Naive thymus-derived CD4-positive, alpha-beta T cell (primary cell): ENCODE measurements at regions not wholly inside any gene's neighbourhood (a gene's known extent, or its start where the extent isn't known, plus 50 kb on each side); places are given as distances from the start of the nearest gene placed in this dataset.
A peak's percentile ranks its signal among the peaks of the same experiment; 100 is the strongest.

ENCODE experiments used
- ATAC-seq: fragments of 150-1000 bp; cut with Tn5 transposase; 2 replicates; pipeline ENCODE4 v1.10.0; 2021; ENCODE audit warnings: mild to moderate bottlenecking, moderate library complexity
- CTCF ChIA-PET: fragments of 350-600 bp; sonication (Branson Sonifier 250); formaldehyde crosslinking; loops from one replicate; lab custom pipeline; 2021; ENCODE audit warnings: antibody characterized with exemption; lab: Charles Lee
- POLR2A ChIA-PET: fragments of 350-600 bp; sonication (Branson Sonifier 250); formaldehyde crosslinking; loops from one replicate; lab custom pipeline; 2021; ENCODE audit warnings: antibody characterized with exemption, inconsistent platforms; lab: Charles Lee
- DNase-seq, 9 donors: peaks; one replicate each; pipeline versions ENCODE4 v3.0.0 to v3.0.0-alpha.2; 2020 to 2022; ENCODE audit warnings: mixed read lengths in 1 of 9
- H3K27ac ChIP-seq: one replicate; pipeline ENCODE4 v1.7.0; 2013; ENCODE audit warnings: mild to moderate bottlenecking, low read depth, low read length, moderate library complexity
- H3K27me3 ChIP-seq, 2 donors: one replicate each; pipeline ENCODE4 v1.7.0; 2013; ENCODE audit warnings: low read length in 2 of 2, mild to moderate bottlenecking in 2 of 2, moderate library complexity in 2 of 2; ENCODE audit not compliant: control insufficient read depth in 2 of 2, insufficient read depth in 2 of 2
- H3K36me3 ChIP-seq, 3 experiments: 1 replicate in 2 of 3; 2 replicates in 1 of 3; pipeline ENCODE4 v1.7.0; 2013; ENCODE audit warnings: low read length in 3 of 3, mild to moderate bottlenecking in 3 of 3, moderate library complexity in 1 of 3; ENCODE audit not compliant: insufficient read depth in 3 of 3, control insufficient read depth in 2 of 3
- H3K4me1 ChIP-seq, 2 donors: one replicate each; pipeline ENCODE4 v1.7.0; 2013; ENCODE audit warnings: low read length in 2 of 2, mild to moderate bottlenecking in 2 of 2, moderate library complexity in 1 of 2; ENCODE audit not compliant: control insufficient read depth in 2 of 2, insufficient read depth in 2 of 2
- H3K4me3 ChIP-seq: 2 replicates; pipeline ENCODE4 v1.7.0; 2013; ENCODE audit warnings: mild to moderate bottlenecking, low read length
- H3K9me3 ChIP-seq, 3 experiments: 1 replicate in 2 of 3; 2 replicates in 1 of 3; pipeline ENCODE4 v1.7.0; 2013; ENCODE audit warnings: low read length in 3 of 3; ENCODE audit not compliant: control insufficient read depth in 2 of 3
- H3K27ac Mint-ChIP-seq, 9 donors: one replicate each; pipeline ENCODE4 v1.8.0; 2020 to 2022; ENCODE audit warnings: mixed read lengths in 9 of 9, mild to moderate bottlenecking in 8 of 9, moderate library complexity in 5 of 9, inconsistent platforms in 2 of 9
- H3K27me3 Mint-ChIP-seq, 5 donors: one replicate each; pipeline ENCODE4 v1.8.0; 2021 to 2022; ENCODE audit warnings: mixed read lengths in 5 of 5, mild to moderate bottlenecking in 1 of 5
- H3K36me3 Mint-ChIP-seq, 5 donors: one replicate each; pipeline ENCODE4 v1.8.0; 2020 to 2022; ENCODE audit warnings: mixed read lengths in 5 of 5, mild to moderate bottlenecking in 3 of 5, inconsistent platforms in 1 of 5
- H3K4me1 Mint-ChIP-seq, 7 donors: one replicate each; pipeline ENCODE4 v1.8.0; 2020 to 2022; ENCODE audit warnings: mixed read lengths in 7 of 7, mild to moderate bottlenecking in 3 of 7, inconsistent platforms in 1 of 7
- H3K4me3 Mint-ChIP-seq, 10 donors: one replicate each; pipeline ENCODE4 v1.8.0; 2020 to 2022; ENCODE audit warnings: mild to moderate bottlenecking in 10 of 10, mixed read lengths in 10 of 10, moderate library complexity in 6 of 10, inconsistent platforms in 2 of 10
- H3K9me3 Mint-ChIP-seq, 11 donors: one replicate each; pipeline ENCODE4 v1.8.0; 2020 to 2022; ENCODE audit warnings: mixed read lengths in 11 of 11, mild to moderate bottlenecking in 4 of 11, inconsistent platforms in 1 of 11, moderate library complexity in 1 of 11
- intact Hi-C, 2 donors: fragments of 100-400 bp; cut with micrococcal nuclease; formaldehyde crosslinking; loops; one replicate each; pipeline ENCODE4 v1.15.1; 2023

- Mint-ChIP-seq H3K27ac (peak overlapping the region in 1 of 9 donors; percentile 45), H3K4me3 (no peak overlapping the region), H3K4me1 (peaks cover 0 to 4% (median 0%) of the 10 kb centered on the region in 7 donors), H3K36me3 (no peaks in the 10 kb centered on the region), H3K9me3 (peaks cover 0 to 8% (median 0%) of the 10 kb centered on the region in 11 donors), H3K27me3 (peaks cover 5 to 20% (median 10%) of the 10 kb centered on the region in 5 donors)
- H3K27ac ChIP-seq, result no peak overlapping the region
- intact Hi-C loops, result no loop called here
- H3K9me3 ChIP-seq, result no peaks in the 10 kb centered on the region
- H3K4me3 ChIP-seq, result no peak overlapping the region
- no peaks in the 10 kb centered on the region for H3K27me3 ChIP-seq
- ATAC-seq (no peak), DNase-seq (peak in 1 of 9 donors; percentile 30)
- CTCF ChIA-PET, result interaction anchor here (1.5 kb wide), 1 partner anchor 11 kb away, joined by 3 read pairs; no protein-coding TSS in a partner anchor
- POLR2A ChIA-PET, result no interaction called here
- no peaks in the 10 kb centered on the region for H3K4me1 ChIP-seq
- H3K36me3 ChIP-seq, result no peaks in the 10 kb centered on the region
Measured at GRCh38 chr6:134117409-134117808, 65.0 kb upstream of the SLC2A12 start.

- CTCF ChIA-PET, result interaction anchor here (1.5 kb wide), 1 partner anchor 13 kb away, joined by 3 read pairs; no protein-coding TSS in a partner anchor
- Mint-ChIP-seq H3K27me3 (peaks cover 5 to 20% (median 10%) of the 10 kb centered on the region in 5 donors), H3K27ac (no peak overlapping the region)
Measured at GRCh38 chr6:134115715-134116074, 63.3 kb upstream of the SLC2A12 start.

GRCh38 chr6:134114918-134115714 is 62.7 kb upstream of the SLC2A12 start:
- Histone ChIP-seq H3K4me3 (no peak overlapping the region), H3K27me3 (no peaks in the 10 kb centered on the region), H3K4me1 (no peaks in the 10 kb centered on the region), H3K9me3 (no peaks in the 10 kb centered on the region), H3K27ac (no peak overlapping the region), H3K36me3 (no peaks in the 10 kb centered on the region)
- Mint-ChIP-seq H3K27me3 (peaks cover 5 to 20% (median 10%) of the 10 kb centered on the region in 5 donors), H3K36me3 (no peaks in the 10 kb centered on the region), H3K9me3 (peaks cover 0 to 4% (median 0%) of the 10 kb centered on the region in 11 donors), H3K4me1 (peaks cover 0 to 8% (median 0%) of the 10 kb centered on the region in 7 donors), H3K27ac (no peak overlapping the region), H3K4me3 (no peak overlapping the region)
- ChIA-PET CTCF (no interaction called here), POLR2A (no interaction called here)
- DNase-seq, result no peak
- intact Hi-C loops, result no loop called here
- no peak for ATAC-seq

More at GRCh38 chr6:134115715-134116074, 63.3 kb upstream of the SLC2A12 start:
- intact Hi-C loops, result no loop called here
- Histone ChIP-seq H3K4me1 (no peaks in the 10 kb centered on the region), H3K9me3 (no peaks in the 10 kb centered on the region), H3K27me3 (no peaks in the 10 kb centered on the region), H3K4me3 (no peak overlapping the region), H3K36me3 (no peaks in the 10 kb centered on the region), H3K27ac (no peak overlapping the region)
- no peaks in the 10 kb centered on the region for H3K36me3 Mint-ChIP-seq
- DNase-seq (no peak), ATAC-seq (no peak)
- POLR2A ChIA-PET, result no interaction called here
- H3K9me3 Mint-ChIP-seq, result peaks cover 0 to 8% (median 0%) of the 10 kb centered on the region in 11 donors
- H3K4me1 Mint-ChIP-seq, result peaks cover 0 to 8% (median 0%) of the 10 kb centered on the region in 7 donors
- H3K4me3 Mint-ChIP-seq, result no peak overlapping the region

GRCh38 chr6:134114489-134114888 is 62.1 kb upstream of the SLC2A12 start:
- ATAC-seq, result no peak
- intact Hi-C loops, result no loop called here

GRCh38 chr6:134111726-134112125 is 59.3 kb upstream of the SLC2A12 start:
- POLR2A ChIA-PET, result no interaction called here
- Mint-ChIP-seq H3K36me3 (no peaks in the 10 kb centered on the region), H3K4me3 (no peak overlapping the region), H3K9me3 (no peaks in the 10 kb centered on the region), H3K4me1 (peaks cover 0 to 6% (median 0%) of the 10 kb centered on the region in 7 donors), H3K27ac (no peak overlapping the region), H3K27me3 (peaks cover 5 to 20% (median 11%) of the 10 kb centered on the region in 5 donors)
- no peaks in the 10 kb centered on the region for H3K27me3 ChIP-seq
- intact Hi-C loops, result loop anchor here (1.0 to 2.0 kb wide), 4 partner anchors 712 to 1327 kb away; no protein-coding TSS in a partner anchor
- no peak overlapping the region for H3K27ac ChIP-seq
- no peaks in the 10 kb centered on the region for H3K4me1 ChIP-seq
- no peak for ATAC-seq
- H3K36me3 ChIP-seq, result no peaks in the 10 kb centered on the region
- no peak overlapping the region for H3K4me3 ChIP-seq
- CTCF ChIA-PET, result interaction anchor here (0.6 to 1.9 kb wide), 5 partner anchors 10 to 1352 kb away, joined by 3 to 12 read pairs (median 3); no protein-coding TSS in a partner anchor
- no peaks in the 10 kb centered on the region for H3K9me3 ChIP-seq
- no peak for DNase-seq

More at GRCh38 chr6:134114489-134114888, 62.1 kb upstream of the SLC2A12 start:
- DNase-seq, result no peak
- Histone ChIP-seq H3K4me3 (no peak overlapping the region), H3K27ac (no peak overlapping the region), H3K36me3 (no peaks in the 10 kb centered on the region), H3K4me1 (no peaks in the 10 kb centered on the region), H3K9me3 (no peaks in the 10 kb centered on the region), H3K27me3 (no peaks in the 10 kb centered on the region)
- Mint-ChIP-seq H3K4me3 (peak overlapping the region in 1 of 10 donors; percentile 20), H3K4me1 (peaks cover 0 to 8% (median 0%) of the 10 kb centered on the region in 7 donors), H3K9me3 (no peaks in the 10 kb centered on the region), H3K27ac (no peak overlapping the region), H3K27me3 (peaks cover 5 to 20% (median 10%) of the 10 kb centered on the region in 5 donors), H3K36me3 (no peaks in the 10 kb centered on the region)
- CTCF ChIA-PET, result interaction anchor here (0.6 to 0.7 kb wide), 2 partner anchors 10 to 826 kb away, joined by 4 to 5 read pairs; no protein-coding TSS in a partner anchor
- POLR2A ChIA-PET, result no interaction called here

- Mint-ChIP-seq H3K36me3 (no peaks in the 10 kb centered on the region), H3K4me1 (peaks cover 0 to 6% (median 0%) of the 10 kb centered on the region in 7 donors), H3K27ac (peak overlapping the region in 1 of 9 donors; percentile 15), H3K4me3 (no peak overlapping the region), H3K9me3 (no peaks in the 10 kb centered on the region), H3K27me3 (peaks cover 5 to 21% (median 11%) of the 10 kb centered on the region in 5 donors)
- no peak overlapping the region for H3K27ac ChIP-seq
- no peaks in the 10 kb centered on the region for H3K27me3 ChIP-seq
- H3K36me3 ChIP-seq, result no peaks in the 10 kb centered on the region
- no peak overlapping the region for H3K4me3 ChIP-seq
- intact Hi-C loops, result loop anchor here (1.0 to 2.0 kb wide), 4 partner anchors 712 to 1328 kb away; no protein-coding TSS in a partner anchor
- ChIA-PET CTCF (interaction anchor here (0.6 to 1.9 kb wide), 6 partner anchors 9 to 1353 kb away, joined by 3 to 12 read pairs (median 3); no protein-coding TSS in a partner anchor), POLR2A (no interaction called here)
- no peaks in the 10 kb centered on the region for H3K9me3 ChIP-seq
- DNase-seq (peak in 8 of 9 donors; percentile 30 to 69 (median 53)), ATAC-seq (peak; percentile 84)
- no peaks in the 10 kb centered on the region for H3K4me1 ChIP-seq
Measured at GRCh38 chr6:134111062-134111677, 58.7 kb upstream of the SLC2A12 start.
